ENCODE measurements at regions not wholly inside any gene's neighbourhood (a gene's known extent, or its start where the extent isn't known, plus 50 kb on each side); places are given as distances from the start of the nearest gene placed in this dataset.

DNA sequence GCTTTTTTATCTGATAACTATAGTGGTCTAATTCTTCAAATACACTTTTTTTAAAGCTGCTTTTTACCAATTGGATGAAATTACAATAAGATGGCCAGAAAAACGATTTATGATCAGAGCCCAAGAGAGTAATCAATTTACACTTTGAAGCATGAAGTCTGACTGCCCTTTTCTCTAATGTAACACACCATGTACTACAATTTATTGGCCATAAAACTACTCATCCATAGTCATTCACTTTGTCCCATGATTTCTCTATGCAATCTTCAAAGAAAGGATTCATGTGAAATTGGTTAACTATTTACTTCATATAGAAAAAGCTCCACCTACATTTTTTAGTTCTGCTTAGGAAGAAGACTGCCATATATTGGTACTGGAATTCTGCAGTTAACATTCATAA is 73.6 kb upstream of the CAST start:
- no peaks in the 10 kb centered on the region for H3K36me3 Mint-ChIP-seq (ENCODE audit: insufficient read depth)
- no peak overlapping the region for H3K27ac Mint-ChIP-seq
- H3K9me3 Mint-ChIP-seq (ENCODE audit: low read depth), result no peaks in the 10 kb centered on the region
- TF ChIP-seq, protein P1, sequence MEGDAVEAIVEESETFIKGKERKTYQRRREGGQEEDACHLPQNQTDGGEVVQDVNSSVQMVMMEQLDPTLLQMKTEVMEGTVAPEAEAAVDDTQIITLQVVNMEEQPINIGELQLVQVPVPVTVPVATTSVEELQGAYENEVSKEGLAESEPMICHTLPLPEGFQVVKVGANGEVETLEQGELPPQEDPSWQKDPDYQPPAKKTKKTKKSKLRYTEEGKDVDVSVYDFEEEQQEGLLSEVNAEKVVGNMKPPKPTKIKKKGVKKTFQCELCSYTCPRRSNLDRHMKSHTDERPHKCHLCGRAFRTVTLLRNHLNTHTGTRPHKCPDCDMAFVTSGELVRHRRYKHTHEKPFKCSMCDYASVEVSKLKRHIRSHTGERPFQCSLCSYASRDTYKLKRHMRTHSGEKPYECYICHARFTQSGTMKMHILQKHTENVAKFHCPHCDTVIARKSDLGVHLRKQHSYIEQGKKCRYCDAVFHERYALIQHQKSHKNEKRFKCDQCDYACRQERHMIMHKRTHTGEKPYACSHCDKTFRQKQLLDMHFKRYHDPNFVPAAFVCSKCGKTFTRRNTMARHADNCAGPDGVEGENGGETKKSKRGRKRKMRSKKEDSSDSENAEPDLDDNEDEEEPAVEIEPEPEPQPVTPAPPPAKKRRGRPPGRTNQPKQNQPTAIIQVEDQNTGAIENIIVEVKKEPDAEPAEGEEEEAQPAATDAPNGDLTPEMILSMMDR (IDR thresholded peaks at IDR 0.05; ENCODE audit: unreplicated experiment), result no peak
- DNase-seq (ENCODE audit: low spot score, unreplicated experiment), result no peak
- H3K27me3 Mint-ChIP-seq, result peaks cover 5% of the 10 kb centered on the region
- peaks cover 13% of the 10 kb centered on the region for H3K4me1 Mint-ChIP-seq (ENCODE audit: low read depth)
- H3K4me3 Mint-ChIP-seq (ENCODE audit: low read depth), result no peak overlapping the region

DNA sequence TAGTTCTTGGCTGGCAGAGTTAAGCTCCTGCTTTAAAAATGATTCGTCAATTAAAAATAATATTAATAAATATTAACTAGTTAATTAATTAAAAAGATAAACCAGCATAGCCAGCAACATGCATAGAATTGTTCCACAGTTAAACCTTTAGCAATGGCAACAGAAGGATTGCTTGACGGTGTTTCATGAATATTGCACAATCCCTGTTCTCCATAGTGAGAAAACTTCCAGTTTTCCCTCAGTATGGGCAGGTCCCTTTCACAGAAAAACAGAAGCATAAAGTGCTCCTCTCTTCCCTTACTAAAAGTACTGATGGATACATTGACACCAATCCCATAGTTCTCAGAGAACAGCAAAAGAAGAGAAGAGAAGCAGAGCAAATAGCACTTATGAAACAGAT is 71.4 kb upstream of the CAST start:
- H3K27me3 Mint-ChIP-seq, result peaks cover 5% of the 10 kb centered on the region
- no peaks in the 10 kb centered on the region for H3K36me3 Mint-ChIP-seq (ENCODE audit: insufficient read depth)
- no peak for DNase-seq (ENCODE audit: low spot score, unreplicated experiment)
- H3K9me3 Mint-ChIP-seq (ENCODE audit: low read depth), result no peaks in the 10 kb centered on the region
- TF ChIP-seq, protein P1 (IDR thresholded peaks at IDR 0.05; ENCODE audit: unreplicated experiment), result no peak
- H3K27ac Mint-ChIP-seq, result no peak overlapping the region
- H3K4me3 Mint-ChIP-seq (ENCODE audit: low read depth), result no peak overlapping the region
- H3K4me1 Mint-ChIP-seq (ENCODE audit: low read depth), result peaks cover 13% of the 10 kb centered on the region

DNA sequence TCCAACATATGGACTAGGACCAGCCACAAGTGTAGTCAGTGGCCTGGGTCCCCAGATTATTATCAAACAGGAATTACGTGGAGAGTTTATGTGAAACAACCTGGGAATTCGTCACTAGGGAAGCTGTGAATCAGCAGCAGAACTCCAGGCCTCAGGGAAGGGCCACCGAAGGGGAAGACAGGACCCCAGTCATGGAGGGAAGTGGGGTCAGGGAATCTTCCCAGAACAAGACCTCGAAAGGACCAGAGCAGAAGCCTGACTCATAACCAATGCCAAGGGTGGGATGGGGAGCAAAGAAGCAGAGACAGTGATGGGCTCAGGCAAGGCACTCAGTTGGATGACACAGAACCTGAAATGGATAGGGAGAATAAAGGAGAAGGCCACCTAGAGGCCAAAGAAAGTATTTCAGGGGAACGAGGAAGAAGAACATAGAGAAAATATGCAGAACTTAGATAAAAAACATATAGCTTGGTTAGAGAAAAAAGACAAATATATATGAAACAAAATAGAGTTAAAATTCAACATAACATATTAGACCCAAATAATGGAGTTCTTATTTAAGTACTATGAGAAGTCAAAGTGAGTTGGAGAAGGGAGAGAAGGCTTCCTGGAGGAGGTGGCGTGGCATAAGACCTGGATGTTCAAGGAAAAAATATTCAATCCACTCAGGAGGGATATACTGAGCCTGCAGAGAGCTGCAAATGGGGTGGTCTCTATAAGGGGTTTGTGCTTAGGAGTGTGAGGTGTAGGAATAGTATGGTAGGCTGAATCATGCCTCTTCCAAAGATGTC is 66.7 kb upstream of the CAST start:
- Mint-ChIP-seq H3K4me1 (ENCODE audit: low read depth) (peaks cover 10% of the 10 kb centered on the region), H3K4me3 (ENCODE audit: low read depth) (no peak overlapping the region), H3K27ac (no peak overlapping the region), H3K36me3 (ENCODE audit: insufficient read depth) (no peaks in the 10 kb centered on the region), H3K27me3 (no peaks in the 10 kb centered on the region), H3K9me3 (ENCODE audit: low read depth) (no peaks in the 10 kb centered on the region)
- DNase-seq (ENCODE audit: low spot score, unreplicated experiment), result no peak
- TF ChIP-seq, protein P1 (IDR thresholded peaks at IDR 0.05; ENCODE audit: unreplicated experiment), result peak; percentile 45

GRCh38 chr5:96597438-96598020 is 64.6 kb upstream of the CAST start:
- no peaks in the 10 kb centered on the region for H3K36me3 Mint-ChIP-seq (ENCODE audit: insufficient read depth)
- no peaks in the 10 kb centered on the region for H3K9me3 Mint-ChIP-seq (ENCODE audit: low read depth)
- peaks cover 4% of the 10 kb centered on the region for H3K27me3 Mint-ChIP-seq
- no peaks in the 10 kb centered on the region for H3K4me1 Mint-ChIP-seq (ENCODE audit: low read depth)
- TF ChIP-seq, protein P1 (IDR thresholded peaks at IDR 0.05; ENCODE audit: unreplicated experiment), result no peak
- no peak overlapping the region for H3K4me3 Mint-ChIP-seq (ENCODE audit: low read depth)
- no peak for DNase-seq (ENCODE audit: low spot score, unreplicated experiment)
- no peak overlapping the region for H3K27ac Mint-ChIP-seq

- H3K27ac Mint-ChIP-seq, result no peak overlapping the region
- H3K4me1 Mint-ChIP-seq (ENCODE audit: low read depth), result peaks cover 3% of the 10 kb centered on the region
- peaks cover 4% of the 10 kb centered on the region for H3K27me3 Mint-ChIP-seq
- no peaks in the 10 kb centered on the region for H3K36me3 Mint-ChIP-seq (ENCODE audit: insufficient read depth)
- H3K9me3 Mint-ChIP-seq (ENCODE audit: low read depth), result no peaks in the 10 kb centered on the region
- TF ChIP-seq, protein P1 (IDR thresholded peaks at IDR 0.05; ENCODE audit: unreplicated experiment), result no peak
- H3K4me3 Mint-ChIP-seq (ENCODE audit: low read depth), result no peak overlapping the region
- DNase-seq (ENCODE audit: low spot score, unreplicated experiment), result no peak
These were observed 61.0 kb upstream of the CAST start for GRCh38 chr5:96601200-96601599.

All from progenitor cell of endocrine pancreas (in vitro differentiated cells).